ENCODE measurements at regions not wholly inside any gene's neighbourhood (a gene's known extent, or its start where the extent isn't known, plus 50 kb on each side); places are given as distances from the start of the nearest gene placed in this dataset.

DNA sequence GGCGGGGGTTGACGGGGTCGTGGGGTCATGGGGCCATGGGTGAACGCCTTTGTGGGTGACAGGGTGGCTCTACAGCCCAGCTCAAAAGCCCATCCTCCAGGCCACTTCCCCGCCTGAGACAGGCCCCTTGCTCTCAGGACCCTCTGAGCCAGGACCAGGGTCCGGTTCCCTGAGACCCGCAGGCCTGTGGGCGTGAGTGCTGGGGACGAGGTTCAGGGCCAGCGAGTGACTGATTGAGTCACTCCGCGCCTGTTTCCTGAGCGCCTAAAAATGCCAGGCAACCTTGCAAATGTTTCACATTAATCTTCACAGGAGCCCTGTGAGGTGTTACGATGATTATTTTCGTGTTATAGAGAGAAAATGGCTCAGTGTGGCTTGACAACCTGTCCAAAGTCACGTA lies 97.8 kb downstream of the ZNF674 start:
- H3K9me3 Mint-ChIP-seq = no peaks in the 10 kb centered on the region
- peak overlapping the region; percentile 73 for H3K4me3 Mint-ChIP-seq
- peaks cover 9% of the 10 kb centered on the region in 2 donors for H3K4me1 Mint-ChIP-seq (ENCODE audit: low read depth in 2 of 2)
- peaks cover 6% of the 10 kb centered on the region for H3K36me3 Mint-ChIP-seq
- H3K27me3 Mint-ChIP-seq = peaks cover 0 to 7% of the 10 kb centered on the region in 2 donors
- peak overlapping the region; percentile 84 to 89 for H3K27ac Mint-ChIP-seq
- DNase-seq (ENCODE audit: low spot score) = no peak
- peak in 1 of 2 donors; percentile 68 for ATAC-seq

DNA sequence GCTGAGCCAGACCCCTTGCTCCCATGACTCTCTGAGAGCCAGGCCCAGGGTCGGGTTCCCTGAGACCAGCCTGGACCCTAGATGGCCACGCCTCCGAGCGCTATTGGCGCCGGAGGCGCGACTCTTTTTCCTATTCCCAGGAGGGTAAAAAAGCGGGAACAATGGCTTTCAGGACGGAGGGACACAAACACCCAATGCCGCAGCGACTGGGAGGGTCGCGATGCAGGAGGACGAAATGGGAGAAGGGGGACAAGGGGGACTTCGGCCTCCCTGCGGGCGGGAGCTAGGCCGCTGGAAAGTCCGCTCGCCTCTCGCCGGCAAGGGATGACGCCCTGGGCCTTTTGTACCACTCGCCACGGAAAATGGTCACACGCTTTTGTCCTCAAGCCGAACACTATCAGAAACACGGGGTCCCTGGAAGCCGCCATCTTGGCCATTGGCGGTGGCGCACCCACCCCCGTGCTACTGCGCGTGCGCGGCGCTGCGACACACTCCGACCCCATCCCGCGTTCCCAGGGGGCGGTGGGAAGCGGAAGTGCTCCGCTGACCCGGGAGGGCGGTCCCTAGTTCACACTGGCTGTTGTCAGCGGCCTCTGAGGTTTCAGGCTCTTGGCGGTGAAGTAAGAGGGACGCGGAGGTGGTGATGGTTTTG lies 98.4 kb downstream of the ZNF674 start:
- peak overlapping the region; percentile 73 for H3K4me3 Mint-ChIP-seq
- no peaks in the 10 kb centered on the region for H3K9me3 Mint-ChIP-seq
- H3K4me1 Mint-ChIP-seq (ENCODE audit: low read depth in 2 of 2) = peaks cover 4 to 6% of the 10 kb centered on the region in 2 donors
- DNase-seq (ENCODE audit: low spot score) (peak; percentile 93), ATAC-seq (peak; percentile 96)
- peak overlapping the region; percentile 84 to 89 for H3K27ac Mint-ChIP-seq
- H3K36me3 Mint-ChIP-seq = peaks cover under 1% of the 10 kb centered on the region
- peaks cover 0 to 5% of the 10 kb centered on the region in 2 donors for H3K27me3 Mint-ChIP-seq

DNA sequence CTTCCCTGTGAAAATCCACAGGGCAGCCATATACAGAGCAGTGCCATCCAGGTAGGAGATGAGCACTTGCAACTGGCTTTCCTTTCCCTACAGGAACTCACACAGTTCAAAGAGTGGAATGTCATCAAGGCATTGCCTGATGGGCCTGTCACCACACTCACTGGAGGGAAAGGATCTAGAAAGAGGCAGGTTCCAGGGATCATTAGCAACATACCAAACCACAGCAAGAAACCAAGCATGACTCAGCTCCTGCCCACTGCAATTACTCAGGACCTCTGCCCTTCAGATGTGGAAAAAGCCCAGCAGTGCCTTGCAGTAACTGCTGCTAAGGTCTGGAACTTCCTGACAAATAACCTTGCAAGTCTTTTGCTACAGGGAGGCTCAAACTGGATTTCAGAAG lies 101.2 kb downstream of the ZNF674 start:
- Mint-ChIP-seq H3K27me3 (peaks cover 0 to 10% of the 10 kb centered on the region in 2 donors), H3K36me3 (no peaks in the 10 kb centered on the region), H3K4me3 (no peak overlapping the region), H3K4me1 (ENCODE audit: low read depth in 2 of 2) (peaks cover 4 to 9% of the 10 kb centered on the region in 2 donors), H3K9me3 (no peaks in the 10 kb centered on the region), H3K27ac (no peak overlapping the region)
- ATAC-seq (no peak), DNase-seq (ENCODE audit: low spot score) (no peak)

DNA sequence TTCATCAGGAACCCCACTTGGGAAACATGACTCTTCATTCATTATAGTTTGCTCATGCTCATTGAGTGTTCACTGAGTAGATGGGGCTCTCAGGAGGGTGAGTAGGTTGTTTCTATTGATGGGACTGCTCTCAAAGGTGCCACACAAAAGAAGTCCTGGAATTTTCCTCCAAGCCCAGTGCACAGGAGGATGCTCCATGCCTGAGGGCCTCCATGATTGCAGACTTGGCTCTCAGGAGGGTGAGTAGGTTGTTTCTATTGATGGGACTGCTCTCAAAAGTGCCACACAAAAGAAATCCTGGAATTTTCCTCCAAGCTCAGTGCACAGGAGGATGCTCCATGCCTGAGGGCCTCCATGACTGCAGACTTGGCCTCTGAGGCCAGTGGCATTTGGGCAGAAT lies 108.5 kb downstream of the ZNF674 start:
- no peak for DNase-seq (ENCODE audit: low spot score)
- H3K36me3 Mint-ChIP-seq = no peaks in the 10 kb centered on the region
- H3K27me3 Mint-ChIP-seq = peaks cover 0 to 11% of the 10 kb centered on the region in 2 donors
- no peaks in the 10 kb centered on the region for H3K9me3 Mint-ChIP-seq
- H3K4me3 Mint-ChIP-seq = no peak overlapping the region
- H3K4me1 Mint-ChIP-seq (ENCODE audit: low read depth in 2 of 2) = peaks cover 0 to 3% of the 10 kb centered on the region in 2 donors
- no peak overlapping the region for H3K27ac Mint-ChIP-seq
- no peak for ATAC-seq

DNA sequence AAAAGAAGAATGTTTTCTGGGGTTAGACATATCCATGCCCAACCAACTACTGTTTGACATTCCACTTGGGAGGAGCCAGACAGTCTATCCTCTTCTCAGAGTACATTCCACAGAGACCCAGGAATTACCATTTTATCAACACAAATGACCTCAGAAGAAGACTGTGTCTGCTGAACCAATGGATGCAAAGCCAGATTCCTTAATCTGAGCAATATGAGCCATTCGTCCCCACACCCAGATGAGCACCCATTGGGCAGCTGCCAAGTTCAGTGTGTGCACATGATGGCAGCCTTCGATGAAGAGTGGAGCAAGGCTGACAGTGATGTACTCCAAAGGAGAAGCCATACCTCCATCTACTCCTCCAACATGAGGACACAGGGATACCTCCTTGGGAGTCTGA lies 111.3 kb downstream of the ZNF674 start:
- no peak for DNase-seq (ENCODE audit: low spot score)
- H3K9me3 Mint-ChIP-seq = no peaks in the 10 kb centered on the region
- H3K36me3 Mint-ChIP-seq = no peaks in the 10 kb centered on the region
- no peaks in the 10 kb centered on the region for H3K4me1 Mint-ChIP-seq (ENCODE audit: low read depth in 2 of 2)
- peaks cover 0 to 13% of the 10 kb centered on the region in 2 donors for H3K27me3 Mint-ChIP-seq
- ATAC-seq = no peak
- H3K27ac Mint-ChIP-seq = no peak overlapping the region
- H3K4me3 Mint-ChIP-seq = no peak overlapping the region

DNA sequence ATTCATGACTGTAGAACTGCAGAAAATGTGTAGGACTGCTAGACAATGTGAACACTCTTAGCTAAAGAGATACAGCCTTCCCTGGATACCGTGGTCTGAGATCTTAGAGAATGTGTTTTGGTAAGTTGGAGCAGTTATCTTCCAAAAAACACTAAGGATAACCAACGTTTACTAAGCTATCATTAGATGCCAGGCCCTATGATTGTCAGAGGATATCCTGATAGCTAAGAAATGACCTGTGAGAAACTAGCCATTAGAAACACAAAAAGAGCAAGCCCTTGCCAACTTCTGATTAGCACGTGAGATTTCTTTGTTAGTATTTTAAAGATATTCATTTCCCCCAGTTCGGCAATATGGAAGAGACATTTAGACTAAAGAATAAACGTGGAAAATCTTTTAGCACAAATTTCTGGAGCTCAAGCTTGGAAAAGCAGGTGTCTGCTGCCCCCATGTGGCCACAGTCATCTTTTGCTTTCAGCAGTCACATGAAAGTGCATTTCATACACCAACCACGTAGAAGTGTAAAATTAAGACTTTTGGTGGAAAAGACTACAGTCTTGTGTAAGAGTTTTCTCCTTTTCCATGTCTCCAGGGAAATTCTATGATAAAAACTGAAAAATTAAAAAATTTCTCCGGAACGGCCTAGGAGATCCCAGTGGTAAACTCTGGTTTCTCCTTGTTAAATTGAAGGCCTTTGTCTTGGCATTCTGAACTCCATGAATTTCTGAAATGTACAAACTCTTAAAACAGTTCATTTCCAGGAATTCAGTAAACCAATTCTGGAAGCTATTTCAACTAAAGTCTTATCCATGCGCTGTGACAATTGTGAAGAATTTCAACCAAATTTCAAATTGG lies 136.4 kb downstream of the ZNF674 start:
- peaks cover 0 to 10% of the 10 kb centered on the region in 2 donors for H3K27me3 Mint-ChIP-seq
- no peak overlapping the region for H3K4me3 Mint-ChIP-seq
- ATAC-seq = no peak
- peak; percentile 68 for DNase-seq (ENCODE audit: low spot score)
- no peaks in the 10 kb centered on the region for H3K9me3 Mint-ChIP-seq
- H3K36me3 Mint-ChIP-seq = no peaks in the 10 kb centered on the region
- no peak overlapping the region for H3K27ac Mint-ChIP-seq
- peaks cover 0 to 3% of the 10 kb centered on the region in 2 donors for H3K4me1 Mint-ChIP-seq (ENCODE audit: low read depth in 2 of 2)

DNA sequence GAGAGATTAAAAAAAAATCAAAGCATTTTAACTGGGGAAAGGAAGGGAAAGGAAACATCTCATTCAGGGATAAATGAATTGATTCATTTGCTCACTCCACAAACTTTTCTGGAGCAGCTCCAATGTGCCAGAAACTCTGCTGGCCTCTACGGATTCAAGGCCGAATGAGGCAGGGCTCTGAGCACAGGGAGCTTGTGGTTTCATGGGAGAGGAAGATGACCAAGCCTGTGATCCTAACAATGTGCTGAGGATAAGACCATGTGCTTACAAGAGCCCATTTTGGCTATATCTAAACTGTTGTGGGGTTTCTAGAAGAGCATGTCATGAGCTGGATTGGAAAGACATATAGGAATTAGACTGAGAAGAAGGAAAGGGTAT lies 137.5 kb downstream of the ZNF674 start:
- no peak for ATAC-seq
- no peak overlapping the region for H3K4me3 Mint-ChIP-seq
- no peak for DNase-seq (ENCODE audit: low spot score)
- H3K4me1 Mint-ChIP-seq (ENCODE audit: low read depth in 2 of 2) = peaks cover 0 to 3% of the 10 kb centered on the region in 2 donors
- no peaks in the 10 kb centered on the region for H3K9me3 Mint-ChIP-seq
- no peaks in the 10 kb centered on the region for H3K36me3 Mint-ChIP-seq
- no peak overlapping the region for H3K27ac Mint-ChIP-seq
- peaks cover 6 to 8% of the 10 kb centered on the region in 2 donors for H3K27me3 Mint-ChIP-seq

DNA sequence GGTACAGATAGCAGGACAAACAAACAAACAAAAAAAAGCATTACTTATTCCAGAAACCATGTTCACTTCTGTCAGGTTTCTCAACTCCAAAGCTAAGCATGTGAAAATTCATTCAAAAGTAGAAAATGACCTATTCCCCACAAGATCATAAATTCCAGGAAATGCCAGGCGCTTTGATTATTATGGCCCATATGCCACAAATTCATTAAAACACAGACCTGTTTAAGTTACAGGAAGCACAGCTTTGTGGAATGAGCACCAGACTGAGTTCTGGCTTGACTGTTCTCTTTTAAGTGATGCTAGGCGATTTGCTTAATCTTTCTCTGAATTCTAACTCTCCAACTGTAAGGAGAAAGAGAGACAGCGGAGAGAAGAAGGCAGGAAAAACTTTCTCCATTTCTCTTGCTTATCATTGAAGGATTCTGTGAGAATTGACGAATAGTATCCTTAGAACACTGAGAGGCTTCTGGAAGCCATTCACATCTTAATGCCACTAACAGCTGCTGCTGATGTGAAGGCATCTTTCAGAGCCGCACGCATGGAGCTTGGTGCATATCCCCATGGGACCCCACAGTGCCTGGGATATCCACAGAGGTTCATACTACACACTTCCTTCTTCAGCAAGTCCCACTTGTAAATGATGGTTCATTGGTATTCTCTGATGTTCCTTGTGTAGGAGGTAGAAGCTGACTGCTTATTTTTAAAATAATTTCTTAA lies 138.0 kb downstream of the ZNF674 start:
- DNase-seq (ENCODE audit: low spot score) (no peak), ATAC-seq (no peak)
- Mint-ChIP-seq H3K27me3 (peaks cover 11 to 12% of the 10 kb centered on the region in 2 donors), H3K9me3 (no peaks in the 10 kb centered on the region), H3K4me1 (ENCODE audit: low read depth in 2 of 2) (peaks cover 0 to 3% of the 10 kb centered on the region in 2 donors), H3K4me3 (no peak overlapping the region), H3K36me3 (no peaks in the 10 kb centered on the region), H3K27ac (no peak overlapping the region)

DNA sequence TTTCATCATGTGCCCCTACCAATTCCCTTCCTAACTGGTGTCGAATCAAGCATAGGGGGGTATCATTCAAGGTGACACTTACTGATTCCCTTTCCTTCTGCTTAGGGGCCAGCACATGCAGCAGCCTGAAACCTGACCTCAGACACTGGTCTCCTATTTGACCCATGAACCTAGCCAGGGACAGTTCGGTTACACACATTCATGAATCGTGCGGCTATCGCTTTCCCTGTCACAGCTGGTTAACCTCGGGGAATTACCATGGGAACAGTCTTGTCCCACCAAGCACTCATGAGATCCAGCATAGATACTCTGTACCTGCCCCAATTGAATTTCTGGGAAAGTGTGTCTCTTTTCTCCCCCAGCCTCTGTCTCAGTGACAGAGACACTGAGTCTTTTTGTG lies 140.4 kb downstream of the ZNF674 start:
- Mint-ChIP-seq H3K4me3 (no peak overlapping the region), H3K27me3 (peaks cover 13 to 15% of the 10 kb centered on the region in 2 donors), H3K27ac (no peak overlapping the region), H3K36me3 (no peaks in the 10 kb centered on the region), H3K4me1 (ENCODE audit: low read depth in 2 of 2) (peaks cover 0 to 3% of the 10 kb centered on the region in 2 donors), H3K9me3 (no peaks in the 10 kb centered on the region)
- DNase-seq (ENCODE audit: low spot score) = no peak
- no peak for ATAC-seq

DNA sequence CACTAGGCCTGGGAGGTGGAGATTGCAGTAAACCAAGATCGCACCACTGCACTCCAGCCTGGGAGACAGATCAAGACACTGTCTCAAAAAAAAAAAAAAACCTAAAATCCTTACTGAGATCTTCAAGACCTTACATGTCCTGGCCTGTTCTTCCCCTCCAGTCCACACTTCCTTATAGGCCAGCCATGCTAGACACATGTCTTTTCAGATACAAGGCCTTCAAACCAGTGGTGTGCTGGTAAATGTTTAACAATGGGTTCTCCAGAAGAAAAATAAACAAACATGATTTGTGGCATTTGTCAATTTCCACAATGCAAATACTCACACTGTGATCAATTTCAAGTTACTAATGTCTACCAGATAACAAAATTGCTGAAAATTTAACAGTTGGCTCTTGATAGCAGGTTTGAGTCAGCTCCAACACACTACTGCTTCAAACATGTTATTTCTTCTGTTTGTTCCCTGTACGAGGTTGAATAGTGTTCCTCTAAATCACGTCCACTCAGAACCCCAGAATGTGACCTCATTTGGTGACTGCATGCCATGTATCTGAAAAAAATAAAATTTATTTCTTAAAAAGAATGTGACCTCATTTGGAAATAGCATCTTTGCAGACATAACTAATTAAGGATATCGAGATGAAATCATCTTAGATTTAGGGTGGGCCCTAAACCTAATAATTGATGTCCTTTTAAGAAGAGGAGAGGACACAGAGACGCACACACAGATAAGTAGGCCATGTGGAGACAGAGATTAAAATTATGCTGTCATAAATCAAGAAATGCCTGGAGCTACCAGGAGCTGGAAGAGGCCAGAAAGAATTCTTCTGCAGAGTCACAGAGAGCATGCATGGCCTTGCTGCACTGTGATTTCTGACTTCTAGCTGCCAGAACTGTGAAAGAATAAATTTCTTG lies 144.4 kb downstream of the ZNF674 start:
- DNase-seq (ENCODE audit: low spot score) = no peak
- Mint-ChIP-seq H3K36me3 (no peaks in the 10 kb centered on the region), H3K27me3 (peaks cover 10 to 15% of the 10 kb centered on the region in 2 donors), H3K27ac (no peak overlapping the region), H3K9me3 (no peaks in the 10 kb centered on the region), H3K4me1 (ENCODE audit: low read depth in 2 of 2) (no peaks in the 10 kb centered on the region), H3K4me3 (no peak overlapping the region)
- ATAC-seq = no peak

DNA sequence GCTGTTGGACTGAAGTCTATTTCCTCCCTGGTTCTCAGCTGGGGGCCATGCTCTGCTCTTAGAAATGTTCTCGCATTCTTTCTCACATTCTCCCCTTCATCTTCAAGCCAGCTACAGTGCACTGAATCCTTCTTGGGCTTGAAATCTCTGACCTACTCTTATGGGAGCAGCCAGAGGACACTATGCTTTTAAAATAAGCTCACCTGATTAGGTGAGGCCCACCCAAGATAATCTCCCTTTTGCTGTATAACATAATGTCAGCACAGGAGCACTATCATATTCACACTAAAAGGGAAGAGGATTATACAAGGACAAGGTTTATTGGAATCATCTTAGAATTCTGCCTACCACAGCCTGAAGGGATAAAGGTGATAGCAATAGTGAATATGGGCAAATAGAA lies 146.3 kb downstream of the ZNF674 start:
- no peak for DNase-seq (ENCODE audit: low spot score)
- no peaks in the 10 kb centered on the region for H3K36me3 Mint-ChIP-seq
- no peak for ATAC-seq
- no peak overlapping the region for H3K27ac Mint-ChIP-seq
- peaks cover 10 to 15% of the 10 kb centered on the region in 2 donors for H3K27me3 Mint-ChIP-seq
- no peaks in the 10 kb centered on the region for H3K9me3 Mint-ChIP-seq
- no peaks in the 10 kb centered on the region for H3K4me1 Mint-ChIP-seq (ENCODE audit: low read depth in 2 of 2)
- H3K4me3 Mint-ChIP-seq = no peak overlapping the region

DNA sequence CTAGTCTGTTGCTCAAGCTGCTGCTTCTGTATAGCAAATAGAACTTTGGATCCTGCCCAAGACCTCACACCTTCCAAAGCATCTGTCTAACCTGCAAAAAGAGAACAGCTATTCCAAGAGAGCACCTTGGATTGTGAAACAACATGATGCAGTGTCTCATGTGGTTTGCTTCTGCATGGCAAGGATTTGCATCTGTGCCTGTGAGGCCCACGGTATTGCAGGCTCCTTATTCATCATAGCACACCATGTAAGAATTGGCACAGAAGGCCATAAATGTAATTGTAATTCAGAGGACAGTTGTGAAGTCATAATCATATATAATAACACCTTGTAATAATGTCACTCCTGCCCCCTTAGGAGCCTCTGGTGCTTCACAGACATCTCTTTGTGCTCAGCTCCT lies 147.1 kb downstream of the ZNF674 start:
- H3K27ac Mint-ChIP-seq = no peak overlapping the region
- no peaks in the 10 kb centered on the region for H3K36me3 Mint-ChIP-seq
- no peak for DNase-seq (ENCODE audit: low spot score)
- H3K4me3 Mint-ChIP-seq = no peak overlapping the region
- H3K9me3 Mint-ChIP-seq = no peaks in the 10 kb centered on the region
- ATAC-seq = no peak
- peaks cover 10 to 13% of the 10 kb centered on the region in 2 donors for H3K27me3 Mint-ChIP-seq
- H3K4me1 Mint-ChIP-seq (ENCODE audit: low read depth in 2 of 2) = no peaks in the 10 kb centered on the region

DNA sequence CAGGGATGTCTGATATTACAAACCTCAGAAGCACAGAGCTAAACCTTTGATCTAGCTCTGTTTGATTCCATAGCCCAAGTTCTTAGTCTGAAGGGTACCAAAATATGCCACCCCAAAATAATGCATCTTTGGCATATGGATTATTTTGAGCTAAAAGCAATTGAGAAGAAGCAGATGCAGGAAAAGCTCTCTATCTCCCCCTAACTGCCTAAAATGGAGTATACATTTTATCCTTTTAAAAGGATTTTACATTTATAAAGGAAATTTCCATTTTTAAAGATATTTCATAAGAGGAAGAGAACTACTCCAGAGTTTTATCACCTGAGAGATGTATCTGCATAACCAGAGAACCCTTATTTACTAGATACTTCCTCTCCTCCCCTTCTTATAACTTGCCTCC lies 158.7 kb downstream of the ZNF674 start:
- peak overlapping the region in 1 of 2 donors; percentile 65 for H3K27ac Mint-ChIP-seq
- no peak for ATAC-seq

More for the DNA sequence above, 158.7 kb downstream of the ZNF674 start:
- Mint-ChIP-seq H3K9me3 (no peaks in the 10 kb centered on the region), H3K36me3 (no peaks in the 10 kb centered on the region), H3K4me1 (ENCODE audit: low read depth in 2 of 2) (no peaks in the 10 kb centered on the region), H3K4me3 (no peak overlapping the region), H3K27me3 (peaks cover 8 to 10% of the 10 kb centered on the region in 2 donors)
- DNase-seq (ENCODE audit: low spot score) = no peak

All from natural killer cell treated with Interleukin-12 subunit alpha and Interleukin-12 subunit beta and Interleukin-15 and Interleukin-18, amount 100 ng/mL, for 72 hours (primary cell).